ENCODE measurements at regions not wholly inside any gene's neighbourhood (a gene's known extent, or its start where the extent isn't known, plus 50 kb on each side); places are given as distances from the start of the nearest gene placed in this dataset.

DNA sequence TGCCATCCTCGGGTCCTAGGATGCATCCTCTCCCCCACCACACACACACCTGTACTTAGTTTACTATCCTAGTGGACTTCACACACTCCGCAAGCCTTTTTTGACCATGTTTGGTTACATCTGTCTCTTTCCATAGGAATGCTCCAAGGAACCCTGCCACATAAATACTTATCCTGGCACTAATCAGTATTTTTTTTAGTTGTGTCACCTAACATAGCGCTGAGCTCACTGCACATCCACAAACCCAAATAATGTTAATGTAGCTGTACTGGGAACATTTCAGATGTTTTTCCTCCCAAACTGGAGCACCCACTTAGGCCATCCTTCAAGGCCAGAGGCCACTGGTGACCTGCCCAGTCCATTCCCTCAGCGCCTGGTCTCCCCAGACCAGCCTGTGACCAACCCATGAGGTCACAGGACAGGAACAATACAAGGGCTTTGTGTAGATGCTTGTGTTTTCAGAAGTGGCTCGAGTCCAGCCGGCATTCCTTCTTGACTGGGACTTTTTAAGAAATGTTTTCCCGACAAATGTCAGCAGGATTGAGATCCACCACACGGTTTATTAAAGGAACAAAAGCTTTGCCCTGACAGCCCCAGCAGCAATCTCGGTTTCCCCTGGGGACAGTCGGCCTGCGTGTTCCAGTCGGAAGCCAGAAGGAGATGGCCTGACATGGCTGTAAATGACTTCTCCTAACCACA is 181.4 kb downstream of the JCAD start:
- Mint-ChIP-seq H3K9me3 (ENCODE audit: unreplicated experiment) (no peaks in the 10 kb centered on the region), H3K27ac (ENCODE audit: unreplicated experiment) (no peak overlapping the region), H3K36me3 (ENCODE audit: insufficient read depth, unreplicated experiment) (no peaks in the 10 kb centered on the region), H3K4me1 (ENCODE audit: low read depth, unreplicated experiment) (peaks cover 16% of the 10 kb centered on the region), H3K27me3 (ENCODE audit: insufficient read depth, unreplicated experiment) (no peaks in the 10 kb centered on the region), H3K4me3 (ENCODE audit: unreplicated experiment) (no peak overlapping the region)
- peaks cover 20% of the 10 kb centered on the region for H3K4me1 ChIP-seq
- H3K4me3 ChIP-seq (ENCODE audit: low read depth, low read length): no peak overlapping the region
- POLR2A ChIA-PET: no interaction called here
- DNase-seq: no peak
- H3K27me3 ChIP-seq (replicated peaks; ENCODE audit: control insufficient read depth, insufficient read depth, low read length): no peaks in the 10 kb centered on the region
- no peaks in the 10 kb centered on the region for H3K36me3 ChIP-seq (ENCODE audit: control insufficient read depth, insufficient read depth, low read length)
- no TSS peak for BruUV-seq (replicated peaks)
- intact Hi-C loops (cut with micrococcal nuclease; ENCODE audit: unreplicated experiment): no loop called here
- no peaks in the 10 kb centered on the region for H3K9me3 ChIP-seq
- TF ChIP-seq, protein P1, sequence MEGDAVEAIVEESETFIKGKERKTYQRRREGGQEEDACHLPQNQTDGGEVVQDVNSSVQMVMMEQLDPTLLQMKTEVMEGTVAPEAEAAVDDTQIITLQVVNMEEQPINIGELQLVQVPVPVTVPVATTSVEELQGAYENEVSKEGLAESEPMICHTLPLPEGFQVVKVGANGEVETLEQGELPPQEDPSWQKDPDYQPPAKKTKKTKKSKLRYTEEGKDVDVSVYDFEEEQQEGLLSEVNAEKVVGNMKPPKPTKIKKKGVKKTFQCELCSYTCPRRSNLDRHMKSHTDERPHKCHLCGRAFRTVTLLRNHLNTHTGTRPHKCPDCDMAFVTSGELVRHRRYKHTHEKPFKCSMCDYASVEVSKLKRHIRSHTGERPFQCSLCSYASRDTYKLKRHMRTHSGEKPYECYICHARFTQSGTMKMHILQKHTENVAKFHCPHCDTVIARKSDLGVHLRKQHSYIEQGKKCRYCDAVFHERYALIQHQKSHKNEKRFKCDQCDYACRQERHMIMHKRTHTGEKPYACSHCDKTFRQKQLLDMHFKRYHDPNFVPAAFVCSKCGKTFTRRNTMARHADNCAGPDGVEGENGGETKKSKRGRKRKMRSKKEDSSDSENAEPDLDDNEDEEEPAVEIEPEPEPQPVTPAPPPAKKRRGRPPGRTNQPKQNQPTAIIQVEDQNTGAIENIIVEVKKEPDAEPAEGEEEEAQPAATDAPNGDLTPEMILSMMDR (IDR thresholded peaks at IDR 0.05; ENCODE audit: insufficient read depth in 1 of 2, low read depth in 1 of 2, low read length in 1 of 2, severe bottlenecking in 1 of 2, unreplicated experiment in 1 of 2): no peak
- CTCF ChIA-PET: no interaction called here

DNA sequence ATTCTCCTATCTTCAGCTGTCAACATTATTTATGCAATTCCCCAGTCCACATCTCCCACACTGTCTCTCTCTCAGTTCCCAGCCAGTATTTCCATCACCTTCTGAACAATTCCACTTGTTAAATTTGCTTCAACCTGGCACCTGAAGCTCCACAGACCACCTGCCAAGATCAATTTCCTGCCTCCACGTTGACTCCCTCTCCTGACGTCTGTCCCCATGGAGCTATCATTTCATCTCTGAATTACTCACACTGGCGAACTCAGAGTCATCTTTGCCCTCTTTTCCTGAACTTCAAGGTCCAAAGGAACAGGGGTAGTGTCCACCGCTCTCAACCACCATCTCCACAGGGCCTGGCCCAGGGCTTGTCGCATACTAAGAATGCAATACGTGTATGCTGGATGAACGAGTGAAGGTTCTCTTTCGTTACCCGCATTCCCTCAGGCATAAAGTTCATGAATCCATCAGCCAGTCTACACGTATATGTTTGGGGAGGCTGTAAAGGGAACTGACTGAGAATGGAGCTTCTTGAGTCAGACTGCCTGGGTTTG is 183.3 kb downstream of the JCAD start:
- H3K36me3 Mint-ChIP-seq (ENCODE audit: insufficient read depth, unreplicated experiment): no peaks in the 10 kb centered on the region
- intact Hi-C loops (cut with micrococcal nuclease; ENCODE audit: unreplicated experiment): no loop called here
- no peaks in the 10 kb centered on the region for H3K27me3 ChIP-seq (replicated peaks; ENCODE audit: control insufficient read depth, insufficient read depth, low read length)
- no peak for DNase-seq
- POLR2A ChIA-PET: no interaction called here
- no peak overlapping the region for H3K27ac Mint-ChIP-seq (ENCODE audit: unreplicated experiment)
- CTCF ChIA-PET: no interaction called here
- H3K9me3 Mint-ChIP-seq (ENCODE audit: unreplicated experiment): peaks cover 3% of the 10 kb centered on the region
- no peak overlapping the region for H3K4me3 Mint-ChIP-seq (ENCODE audit: unreplicated experiment)
- TF ChIP-seq, protein P1 (IDR thresholded peaks at IDR 0.05; ENCODE audit: insufficient read depth in 1 of 2, low read depth in 1 of 2, low read length in 1 of 2, severe bottlenecking in 1 of 2, unreplicated experiment in 1 of 2): no peak
- BruUV-seq (replicated peaks): no TSS peak
- H3K4me1 Mint-ChIP-seq (ENCODE audit: low read depth, unreplicated experiment): peaks cover 10% of the 10 kb centered on the region
- no peaks in the 10 kb centered on the region for H3K9me3 ChIP-seq
- H3K36me3 ChIP-seq (ENCODE audit: control insufficient read depth, insufficient read depth, low read length): no peaks in the 10 kb centered on the region
- no peak overlapping the region for H3K4me3 ChIP-seq (ENCODE audit: low read depth, low read length)
- H3K27me3 Mint-ChIP-seq (ENCODE audit: insufficient read depth, unreplicated experiment): no peaks in the 10 kb centered on the region
- peaks cover 1% of the 10 kb centered on the region; the same call in 1 of the 2 replicates for H3K4me1 ChIP-seq

DNA sequence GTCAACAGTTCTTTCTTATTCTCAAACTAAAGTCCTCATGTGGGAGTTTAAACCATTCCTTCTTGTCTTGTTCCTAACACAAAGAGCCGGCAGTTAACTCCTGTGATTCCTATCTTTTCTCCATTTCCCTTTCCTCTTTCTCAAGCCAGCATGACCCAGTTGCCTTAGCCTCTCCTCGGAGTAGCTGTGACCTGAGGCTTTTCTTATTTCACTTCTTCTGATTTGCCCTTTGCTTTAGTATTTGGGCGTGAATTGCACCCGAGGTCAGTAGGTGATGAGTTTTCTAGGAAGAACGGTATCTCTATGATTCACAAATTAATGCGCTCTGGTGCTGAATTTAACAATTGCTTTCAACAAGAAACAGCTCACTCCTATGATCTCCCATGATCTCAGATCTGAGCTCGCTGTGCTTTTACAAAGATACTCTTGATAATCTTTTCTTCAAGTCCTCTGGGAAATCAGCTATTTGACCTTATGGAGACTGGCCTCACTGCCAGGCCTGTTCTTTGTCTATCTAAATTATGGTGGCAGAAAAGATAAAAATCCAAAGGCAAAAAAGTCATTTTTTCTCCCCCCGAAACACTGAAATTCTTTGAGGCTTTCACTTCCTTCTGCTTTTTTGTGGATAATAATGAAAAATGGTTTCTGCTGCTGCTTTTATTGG is 184.6 kb downstream of the JCAD start:
- Histone ChIP-seq H3K36me3 (ENCODE audit: control insufficient read depth, insufficient read depth, low read length) (no peaks in the 10 kb centered on the region), H3K27me3 (replicated peaks; ENCODE audit: control insufficient read depth, insufficient read depth, low read length) (no peaks in the 10 kb centered on the region), H3K9me3 (no peaks in the 10 kb centered on the region), H3K4me3 (ENCODE audit: low read depth, low read length) (no peak overlapping the region), H3K4me1 (no peaks in the 10 kb centered on the region; the same call in 1 of the 2 replicates)
- no peak overlapping the region for H3K27ac Mint-ChIP-seq (ENCODE audit: unreplicated experiment)
- TF ChIP-seq, protein P1 (IDR thresholded peaks at IDR 0.05; ENCODE audit: insufficient read depth in 1 of 2, low read depth in 1 of 2, low read length in 1 of 2, severe bottlenecking in 1 of 2, unreplicated experiment in 1 of 2): no peak
- CTCF ChIA-PET: interaction anchor here (0.9 kb wide), 1 partner anchor 10 kb away, joined by 3 read pairs; no protein-coding TSS in a partner anchor
- no peaks in the 10 kb centered on the region for H3K27me3 Mint-ChIP-seq (ENCODE audit: insufficient read depth, unreplicated experiment)
- H3K4me3 Mint-ChIP-seq (ENCODE audit: unreplicated experiment): no peak overlapping the region
- DNase-seq: no peak
- peaks cover 12% of the 10 kb centered on the region for H3K4me1 Mint-ChIP-seq (ENCODE audit: low read depth, unreplicated experiment)
- peaks cover 6% of the 10 kb centered on the region for H3K36me3 Mint-ChIP-seq (ENCODE audit: insufficient read depth, unreplicated experiment)
- intact Hi-C loops (cut with micrococcal nuclease; ENCODE audit: unreplicated experiment): no loop called here
- POLR2A ChIA-PET: no interaction called here
- no TSS peak for BruUV-seq (replicated peaks)
- peaks cover 16% of the 10 kb centered on the region for H3K9me3 Mint-ChIP-seq (ENCODE audit: unreplicated experiment)

All from Caco-2 (cell line).